Calu3 (cell line): ENCODE measurements at regions not wholly inside any gene's neighbourhood (a gene's known extent, or its start where the extent isn't known, plus 50 kb on each side); places are given as distances from the start of the nearest gene placed in this dataset.

ENCODE experiments used
- BruUV-seq: library from RNA; stranded (reverse); fragments of 400-500 nt; replicated peaks from 2 replicates; lab custom pipeline; 2021; lab: Mats Ljungman, UMichigan
- CTCF ChIA-PET: fragments of 300-600 bp; sonication (Branson Sonifier 250); formaldehyde crosslinking; loops from one replicate; lab custom pipeline; 2022; ENCODE audit warnings: antibody characterized with exemption; lab: Charles Lee
- DNase-seq: peaks from one replicate; pipeline ENCODE4 v3.0.0; 2022
- H3K27ac Mint-ChIP-seq: one replicate; pipeline ENCODE4 v1.8.0; 2022; ENCODE audit warnings: mixed read lengths; ENCODE audit not compliant: unreplicated experiment
- H3K27me3 Mint-ChIP-seq: one replicate; pipeline ENCODE4 v1.8.0; 2022; ENCODE audit warnings: mixed read lengths; ENCODE audit not compliant: unreplicated experiment
- H3K36me3 Mint-ChIP-seq: one replicate; pipeline ENCODE4 v1.8.0; 2022; ENCODE audit warnings: mild to moderate bottlenecking, moderate library complexity, mixed read lengths; ENCODE audit not compliant: insufficient read depth, unreplicated experiment
- H3K4me1 Mint-ChIP-seq: one replicate; pipeline ENCODE4 v1.8.0; 2022; ENCODE audit warnings: mild to moderate bottlenecking, low read depth, mixed read lengths; ENCODE audit not compliant: unreplicated experiment
- H3K4me3 Mint-ChIP-seq: one replicate; pipeline ENCODE4 v1.8.0; 2022; ENCODE audit warnings: mild to moderate bottlenecking, low read depth, moderate library complexity, mixed read lengths; ENCODE audit not compliant: unreplicated experiment
- H3K9me3 Mint-ChIP-seq: one replicate; pipeline ENCODE4 v1.8.0; 2022; ENCODE audit warnings: low read depth, mixed read lengths; ENCODE audit not compliant: unreplicated experiment
- CTCF ChIP-seq: fragments of 200-600 bp; IDR thresholded peaks from one replicate; pipeline ENCODE4 v1.8.0; 2022; ENCODE audit warnings: antibody characterized with exemption; ENCODE audit not compliant: unreplicated experiment
- intact Hi-C: fragments of 100-400 bp; cut with micrococcal nuclease; formaldehyde crosslinking; loops from one replicate; pipeline ENCODE4 v1.10.0; 2022; ENCODE audit not compliant: unreplicated experiment

DNA sequence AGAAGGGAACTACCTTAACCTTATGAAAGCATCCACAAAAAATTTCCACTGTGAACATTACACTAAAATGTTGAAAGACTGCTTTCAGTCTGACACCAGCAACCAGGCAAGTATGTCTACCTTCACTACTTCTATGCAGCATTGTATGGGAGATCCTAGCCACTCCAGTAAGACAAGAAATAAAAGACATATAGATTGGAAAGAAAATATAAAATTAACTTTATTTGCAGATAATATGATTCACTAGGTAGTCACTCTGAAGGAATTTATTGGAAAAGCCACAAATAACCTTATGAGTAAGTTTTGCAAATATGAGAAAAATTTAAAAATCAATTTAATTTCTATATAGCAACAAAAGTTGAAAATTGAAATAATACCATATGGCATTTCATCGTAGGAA, 172.0 kb downstream of the RERGL start:
- no peak overlapping the region for H3K27ac Mint-ChIP-seq
- H3K4me1 Mint-ChIP-seq = peaks cover 9% of the 10 kb centered on the region
- no peak for TF ChIP-seq CTCF
- intact Hi-C loops = no loop called here
- H3K27me3 Mint-ChIP-seq = no peaks in the 10 kb centered on the region
- H3K36me3 Mint-ChIP-seq = no peaks in the 10 kb centered on the region
- CTCF ChIA-PET = no interaction called here
- BruUV-seq = no TSS peak
- no peak for DNase-seq
- peaks cover 6% of the 10 kb centered on the region for H3K9me3 Mint-ChIP-seq
- no peak overlapping the region for H3K4me3 Mint-ChIP-seq

- no peak overlapping the region for H3K27ac Mint-ChIP-seq
- no peaks in the 10 kb centered on the region for H3K9me3 Mint-ChIP-seq
- H3K27me3 Mint-ChIP-seq = no peaks in the 10 kb centered on the region
- no peaks in the 10 kb centered on the region for H3K4me1 Mint-ChIP-seq
- DNase-seq = no peak
- intact Hi-C loops = no loop called here
- no peaks in the 10 kb centered on the region for H3K36me3 Mint-ChIP-seq
- H3K4me3 Mint-ChIP-seq = no peak overlapping the region
- CTCF ChIA-PET = no interaction called here
- TF ChIP-seq CTCF = no peak
- BruUV-seq = no TSS peak
Measured at GRCh38 chr12:17884581-17884980, 205.4 kb downstream of the RERGL start.

DNA sequence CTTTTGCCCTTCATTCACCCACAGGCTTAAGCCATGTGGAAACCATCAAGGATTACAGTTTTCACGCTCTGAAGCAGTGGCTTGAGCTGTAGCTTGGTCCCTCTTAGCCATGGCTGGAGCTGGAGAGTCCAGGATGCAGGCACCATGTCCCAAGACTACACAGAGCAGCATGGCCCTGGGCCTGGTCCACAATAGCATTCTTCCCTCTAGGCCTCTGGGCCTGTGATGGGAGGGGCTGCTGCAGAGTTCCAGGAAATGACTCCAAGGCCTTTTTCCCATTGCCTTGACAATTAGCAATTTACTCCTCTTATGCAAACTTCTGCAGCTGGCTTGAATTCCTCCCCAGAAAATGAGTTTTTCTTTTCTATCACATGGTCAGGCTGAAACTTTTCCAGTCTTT, 211.3 kb downstream of the RERGL start:
- no peak overlapping the region for H3K27ac Mint-ChIP-seq
- TF ChIP-seq CTCF = no peak
- no peaks in the 10 kb centered on the region for H3K4me1 Mint-ChIP-seq
- CTCF ChIA-PET = no interaction called here
- intact Hi-C loops = no loop called here
- H3K27me3 Mint-ChIP-seq = no peaks in the 10 kb centered on the region
- no peak overlapping the region for H3K4me3 Mint-ChIP-seq
- no peak for DNase-seq
- no peaks in the 10 kb centered on the region for H3K36me3 Mint-ChIP-seq
- BruUV-seq = no TSS peak
- H3K9me3 Mint-ChIP-seq = peaks cover 7% of the 10 kb centered on the region

GRCh38 chr12:17875230-17875629, 214.8 kb downstream of the RERGL start:
- DNase-seq = no peak
- no peak for TF ChIP-seq CTCF
- H3K27ac Mint-ChIP-seq = no peak overlapping the region
- CTCF ChIA-PET = no interaction called here
- no peaks in the 10 kb centered on the region for H3K36me3 Mint-ChIP-seq
- peaks cover 7% of the 10 kb centered on the region for H3K9me3 Mint-ChIP-seq
- no peaks in the 10 kb centered on the region for H3K27me3 Mint-ChIP-seq
- no peaks in the 10 kb centered on the region for H3K4me1 Mint-ChIP-seq
- intact Hi-C loops = no loop called here
- H3K4me3 Mint-ChIP-seq = no peak overlapping the region
- no TSS peak for BruUV-seq
